HL-60 (cell line): ENCODE measurements at regions not wholly inside any gene's neighbourhood (a gene's known extent, or its start where the extent isn't known, plus 50 kb on each side); places are given as distances from the start of the nearest gene placed in this dataset.

Source experiments
- DNase-seq, 2 experiments: peaks; one replicate each; pipeline ENCODE4 v3.0.0-alpha.2; 2010 to 2020; ENCODE audit warnings: low read depth in 1 of 2, low spot score in 1 of 2
- H3K27ac ChIP-seq: fragments of 250-450 bp; sonication (Bioruptor Pico); replicated peaks from 2 replicates; pipeline ENCODE4 v1.5.1; 2020; ENCODE audit warnings: mild to moderate bottlenecking, moderate library complexity
- H3K27me3 ChIP-seq: fragments of 250-450 bp; sonication (Bioruptor Pico); 2 replicates; pipeline ENCODE4 v1.5.1; 2021; ENCODE audit warnings: mild to moderate bottlenecking, moderate library complexity; ENCODE audit not compliant: insufficient read depth, poor library complexity, severe bottlenecking
- H3K4me3 ChIP-seq: replicated peaks from 2 replicates; pipeline ENCODE4 v1.5.1; 2011; ENCODE audit warnings: mild to moderate bottlenecking, control low read depth, low read length; ENCODE audit not compliant: insufficient read depth
- GABPA ChIP-seq: IDR thresholded peaks from 2 replicates; pipeline ENCODE4 v1.6.1; 2012; ENCODE audit warnings: low read depth
- POLR2AphosphoS5 ChIP-seq: IDR thresholded peaks from 2 replicates; pipeline ENCODE4 v1.6.1; 2012; ENCODE audit warnings: low read depth
- SPI1 ChIP-seq: IDR thresholded peaks from 2 replicates; pipeline ENCODE4 v1.6.1; 2012; ENCODE audit warnings: low read depth, mild to moderate bottlenecking, borderline replicate concordance
- TF ChIP-seq, protein P1 (sequence below): IDR thresholded peaks from one replicate; pipeline ENCODE4 v1.5.1; 2011; ENCODE audit warnings: low read length, control low read depth, inconsistent platforms; ENCODE audit not compliant: insufficient read depth
- TF ChIP-seq, protein P2 (sequence below): IDR thresholded peaks from 2 replicates; pipeline ENCODE4 v1.6.1; 2012; ENCODE audit warnings: low read depth; ENCODE audit not compliant: insufficient replicate concordance

DNA sequence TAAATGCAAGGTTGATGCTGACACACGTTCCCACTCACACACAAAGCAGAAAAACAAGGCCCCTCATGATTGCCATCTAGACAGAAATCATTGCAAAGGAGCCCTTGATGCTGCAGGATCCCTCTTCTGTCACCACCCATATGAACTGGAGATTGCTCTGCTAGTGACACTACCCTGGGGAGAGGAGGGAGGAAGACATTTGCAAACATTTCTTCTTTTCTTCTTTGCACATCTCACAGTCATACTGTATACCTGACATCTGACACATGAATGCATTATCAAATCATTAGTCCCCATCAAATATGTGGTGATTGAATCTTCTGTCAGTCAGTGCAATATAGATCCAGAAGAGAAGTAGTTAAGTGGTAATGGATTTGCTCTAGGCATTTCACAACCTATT is 208.5 kb upstream of the E2F7 start:
- DNase-seq = no peak
- Histone ChIP-seq H3K4me3 (no peak overlapping the region), H3K27me3 (no peaks in the 10 kb centered on the region), H3K27ac (no peak overlapping the region)
- TF ChIP-seq POLR2AphosphoS5 (no peak), GABPA (no peak)

DNA sequence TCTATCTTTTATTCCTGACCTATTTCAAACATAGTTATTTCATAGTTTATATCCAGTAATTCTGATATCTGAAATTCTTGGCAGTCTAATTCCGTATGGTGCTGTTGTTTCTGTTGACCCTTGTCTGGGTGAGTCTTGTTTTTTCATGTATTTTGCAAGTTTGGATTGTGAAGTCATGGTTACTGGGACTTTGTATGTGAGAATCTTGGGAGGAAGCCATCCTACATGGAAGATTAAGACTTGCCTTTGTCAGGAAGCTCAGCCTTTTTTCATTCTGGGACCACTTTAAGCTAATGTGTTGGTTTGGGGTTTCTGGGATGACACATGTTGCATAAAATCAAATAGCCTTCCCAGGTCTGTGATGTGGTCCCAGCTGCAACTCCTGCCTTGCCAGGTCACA is 191.6 kb upstream of the E2F7 start:
- no peak for DNase-seq
- Histone ChIP-seq H3K27ac (no peak overlapping the region), H3K4me3 (no peak overlapping the region), H3K27me3 (no peaks in the 10 kb centered on the region)
- no peak for TF ChIP-seq POLR2AphosphoS5
- TF ChIP-seq, protein P1, sequence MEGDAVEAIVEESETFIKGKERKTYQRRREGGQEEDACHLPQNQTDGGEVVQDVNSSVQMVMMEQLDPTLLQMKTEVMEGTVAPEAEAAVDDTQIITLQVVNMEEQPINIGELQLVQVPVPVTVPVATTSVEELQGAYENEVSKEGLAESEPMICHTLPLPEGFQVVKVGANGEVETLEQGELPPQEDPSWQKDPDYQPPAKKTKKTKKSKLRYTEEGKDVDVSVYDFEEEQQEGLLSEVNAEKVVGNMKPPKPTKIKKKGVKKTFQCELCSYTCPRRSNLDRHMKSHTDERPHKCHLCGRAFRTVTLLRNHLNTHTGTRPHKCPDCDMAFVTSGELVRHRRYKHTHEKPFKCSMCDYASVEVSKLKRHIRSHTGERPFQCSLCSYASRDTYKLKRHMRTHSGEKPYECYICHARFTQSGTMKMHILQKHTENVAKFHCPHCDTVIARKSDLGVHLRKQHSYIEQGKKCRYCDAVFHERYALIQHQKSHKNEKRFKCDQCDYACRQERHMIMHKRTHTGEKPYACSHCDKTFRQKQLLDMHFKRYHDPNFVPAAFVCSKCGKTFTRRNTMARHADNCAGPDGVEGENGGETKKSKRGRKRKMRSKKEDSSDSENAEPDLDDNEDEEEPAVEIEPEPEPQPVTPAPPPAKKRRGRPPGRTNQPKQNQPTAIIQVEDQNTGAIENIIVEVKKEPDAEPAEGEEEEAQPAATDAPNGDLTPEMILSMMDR = no peak

DNA sequence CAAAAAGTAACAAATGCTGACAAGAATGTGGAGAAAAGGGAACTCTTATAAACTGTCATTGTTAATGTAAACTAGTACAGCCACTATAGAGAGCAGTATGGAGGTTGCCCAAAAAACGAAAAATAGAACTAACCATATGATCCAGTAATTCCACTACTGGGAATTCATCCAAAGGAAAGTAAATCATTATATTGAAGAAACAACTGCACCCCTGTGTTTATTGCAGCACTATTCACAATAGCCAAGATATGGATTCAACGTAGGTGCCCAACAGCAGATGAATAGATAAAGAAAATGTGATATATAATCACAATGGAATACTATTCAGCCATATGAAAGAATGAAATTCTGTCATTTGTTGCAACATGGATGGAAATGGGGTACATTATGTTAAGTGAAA is 188.0 kb upstream of the E2F7 start:
- Histone ChIP-seq H3K27me3 (no peaks in the 10 kb centered on the region), H3K27ac (no peak overlapping the region), H3K4me3 (no peak overlapping the region)
- DNase-seq = no peak
- TF ChIP-seq SPI1 (no peak), POLR2AphosphoS5 (no peak), GABPA (no peak)
- TF ChIP-seq, protein P1 = no peak
- TF ChIP-seq, protein P2, sequence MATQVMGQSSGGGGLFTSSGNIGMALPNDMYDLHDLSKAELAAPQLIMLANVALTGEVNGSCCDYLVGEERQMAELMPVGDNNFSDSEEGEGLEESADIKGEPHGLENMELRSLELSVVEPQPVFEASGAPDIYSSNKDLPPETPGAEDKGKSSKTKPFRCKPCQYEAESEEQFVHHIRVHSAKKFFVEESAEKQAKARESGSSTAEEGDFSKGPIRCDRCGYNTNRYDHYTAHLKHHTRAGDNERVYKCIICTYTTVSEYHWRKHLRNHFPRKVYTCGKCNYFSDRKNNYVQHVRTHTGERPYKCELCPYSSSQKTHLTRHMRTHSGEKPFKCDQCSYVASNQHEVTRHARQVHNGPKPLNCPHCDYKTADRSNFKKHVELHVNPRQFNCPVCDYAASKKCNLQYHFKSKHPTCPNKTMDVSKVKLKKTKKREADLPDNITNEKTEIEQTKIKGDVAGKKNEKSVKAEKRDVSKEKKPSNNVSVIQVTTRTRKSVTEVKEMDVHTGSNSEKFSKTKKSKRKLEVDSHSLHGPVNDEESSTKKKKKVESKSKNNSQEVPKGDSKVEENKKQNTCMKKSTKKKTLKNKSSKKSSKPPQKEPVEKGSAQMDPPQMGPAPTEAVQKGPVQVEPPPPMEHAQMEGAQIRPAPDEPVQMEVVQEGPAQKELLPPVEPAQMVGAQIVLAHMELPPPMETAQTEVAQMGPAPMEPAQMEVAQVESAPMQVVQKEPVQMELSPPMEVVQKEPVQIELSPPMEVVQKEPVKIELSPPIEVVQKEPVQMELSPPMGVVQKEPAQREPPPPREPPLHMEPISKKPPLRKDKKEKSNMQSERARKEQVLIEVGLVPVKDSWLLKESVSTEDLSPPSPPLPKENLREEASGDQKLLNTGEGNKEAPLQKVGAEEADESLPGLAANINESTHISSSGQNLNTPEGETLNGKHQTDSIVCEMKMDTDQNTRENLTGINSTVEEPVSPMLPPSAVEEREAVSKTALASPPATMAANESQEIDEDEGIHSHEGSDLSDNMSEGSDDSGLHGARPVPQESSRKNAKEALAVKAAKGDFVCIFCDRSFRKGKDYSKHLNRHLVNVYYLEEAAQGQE = no peak

DNA sequence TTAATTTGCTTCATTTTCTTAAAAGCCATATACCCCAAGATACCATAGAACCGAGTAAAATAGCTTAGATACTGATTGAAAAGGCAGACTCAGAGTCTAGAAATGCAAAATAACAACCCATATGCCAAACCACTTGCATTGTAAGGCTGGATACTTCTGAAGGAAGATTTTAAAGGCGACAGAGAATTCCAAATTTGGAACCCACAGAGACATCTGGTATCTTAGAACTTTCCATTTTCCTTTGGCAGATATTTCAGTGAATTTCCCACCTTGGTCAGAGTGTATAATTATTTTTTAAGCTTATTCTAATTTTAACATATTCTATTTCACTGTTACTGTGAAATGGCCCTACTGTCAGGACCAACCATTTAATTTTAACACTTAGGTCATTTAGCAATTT is 186.4 kb upstream of the E2F7 start:
- no peak overlapping the region for H3K4me3 ChIP-seq
- no peak for DNase-seq
- H3K27ac ChIP-seq = no peak overlapping the region
- no peaks in the 10 kb centered on the region for H3K27me3 ChIP-seq
- TF ChIP-seq, protein P1 = no peak
- TF ChIP-seq POLR2AphosphoS5 = no peak
- TF ChIP-seq GABPA = no peak
- TF ChIP-seq SPI1 = no peak
- TF ChIP-seq, protein P2 = no peak
